ENCODE measurements at regions not wholly inside any gene's neighbourhood (a gene's known extent, or its start where the extent isn't known, plus 50 kb on each side); places are given as distances from the start of the nearest gene placed in this dataset.

GRCh38 chr13:111414341-111414740 lies 93.9 kb downstream of the TEX29 start:
- TF ChIP-seq, protein P1, sequence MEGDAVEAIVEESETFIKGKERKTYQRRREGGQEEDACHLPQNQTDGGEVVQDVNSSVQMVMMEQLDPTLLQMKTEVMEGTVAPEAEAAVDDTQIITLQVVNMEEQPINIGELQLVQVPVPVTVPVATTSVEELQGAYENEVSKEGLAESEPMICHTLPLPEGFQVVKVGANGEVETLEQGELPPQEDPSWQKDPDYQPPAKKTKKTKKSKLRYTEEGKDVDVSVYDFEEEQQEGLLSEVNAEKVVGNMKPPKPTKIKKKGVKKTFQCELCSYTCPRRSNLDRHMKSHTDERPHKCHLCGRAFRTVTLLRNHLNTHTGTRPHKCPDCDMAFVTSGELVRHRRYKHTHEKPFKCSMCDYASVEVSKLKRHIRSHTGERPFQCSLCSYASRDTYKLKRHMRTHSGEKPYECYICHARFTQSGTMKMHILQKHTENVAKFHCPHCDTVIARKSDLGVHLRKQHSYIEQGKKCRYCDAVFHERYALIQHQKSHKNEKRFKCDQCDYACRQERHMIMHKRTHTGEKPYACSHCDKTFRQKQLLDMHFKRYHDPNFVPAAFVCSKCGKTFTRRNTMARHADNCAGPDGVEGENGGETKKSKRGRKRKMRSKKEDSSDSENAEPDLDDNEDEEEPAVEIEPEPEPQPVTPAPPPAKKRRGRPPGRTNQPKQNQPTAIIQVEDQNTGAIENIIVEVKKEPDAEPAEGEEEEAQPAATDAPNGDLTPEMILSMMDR (IDR thresholded peaks at IDR 0.05 in 4 of 5, conservative IDR thresholded peaks at IDR 0.05 in 1 of 5), result no peak
- no peak for TF ChIP-seq POLR2A (IDR thresholded peaks at IDR 0.05)
